ENCODE measurements at regions not wholly inside any gene's neighbourhood (a gene's known extent, or its start where the extent isn't known, plus 50 kb on each side); places are given as distances from the start of the nearest gene placed in this dataset.

DNA sequence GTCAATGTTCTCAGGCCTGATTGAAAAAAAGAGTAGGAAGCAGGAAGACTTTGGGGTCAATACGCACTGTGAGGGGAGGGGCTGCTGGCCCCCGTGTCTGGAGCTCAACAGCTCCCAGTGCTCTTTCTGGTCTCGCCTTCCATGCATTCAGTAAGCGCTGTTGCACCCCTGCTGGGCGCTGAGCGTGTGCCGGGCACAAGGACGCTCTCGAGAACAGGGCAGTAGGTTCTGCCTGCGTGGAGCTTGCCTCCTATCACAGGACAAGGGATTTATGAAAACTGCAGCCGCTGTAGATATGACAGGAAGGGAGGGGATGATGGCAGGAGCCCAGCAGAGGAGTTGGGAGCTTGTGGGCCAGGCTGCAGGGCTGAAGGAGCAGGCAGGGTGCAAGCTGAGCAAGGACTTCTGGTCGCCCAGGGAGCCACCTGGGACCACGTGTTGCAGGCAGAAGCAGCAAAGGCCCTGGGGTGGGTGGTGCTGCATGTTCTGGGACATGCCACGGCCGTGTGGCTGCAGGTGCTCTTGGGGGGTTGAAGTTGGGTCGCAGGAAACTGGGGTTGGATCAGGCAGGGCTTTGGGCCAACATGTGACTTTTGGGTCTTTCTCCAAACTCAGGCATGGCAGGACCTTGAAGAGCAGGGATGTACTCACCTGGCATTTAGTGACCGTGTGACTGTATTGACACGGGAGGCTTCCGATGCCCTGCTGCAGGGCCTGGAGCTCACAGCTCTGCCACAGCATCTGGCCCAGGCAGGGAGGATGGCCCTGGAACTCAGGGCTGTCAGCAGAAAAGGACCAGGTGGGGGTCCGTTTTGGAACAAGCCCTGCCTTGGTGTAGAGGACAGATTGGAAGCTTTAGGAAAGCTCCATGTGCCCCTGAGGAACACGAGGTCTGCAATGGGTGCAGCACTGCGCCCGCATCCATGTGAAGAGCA is 97.9 kb downstream of the CPZ start:
- TF ChIP-seq, protein P1, sequence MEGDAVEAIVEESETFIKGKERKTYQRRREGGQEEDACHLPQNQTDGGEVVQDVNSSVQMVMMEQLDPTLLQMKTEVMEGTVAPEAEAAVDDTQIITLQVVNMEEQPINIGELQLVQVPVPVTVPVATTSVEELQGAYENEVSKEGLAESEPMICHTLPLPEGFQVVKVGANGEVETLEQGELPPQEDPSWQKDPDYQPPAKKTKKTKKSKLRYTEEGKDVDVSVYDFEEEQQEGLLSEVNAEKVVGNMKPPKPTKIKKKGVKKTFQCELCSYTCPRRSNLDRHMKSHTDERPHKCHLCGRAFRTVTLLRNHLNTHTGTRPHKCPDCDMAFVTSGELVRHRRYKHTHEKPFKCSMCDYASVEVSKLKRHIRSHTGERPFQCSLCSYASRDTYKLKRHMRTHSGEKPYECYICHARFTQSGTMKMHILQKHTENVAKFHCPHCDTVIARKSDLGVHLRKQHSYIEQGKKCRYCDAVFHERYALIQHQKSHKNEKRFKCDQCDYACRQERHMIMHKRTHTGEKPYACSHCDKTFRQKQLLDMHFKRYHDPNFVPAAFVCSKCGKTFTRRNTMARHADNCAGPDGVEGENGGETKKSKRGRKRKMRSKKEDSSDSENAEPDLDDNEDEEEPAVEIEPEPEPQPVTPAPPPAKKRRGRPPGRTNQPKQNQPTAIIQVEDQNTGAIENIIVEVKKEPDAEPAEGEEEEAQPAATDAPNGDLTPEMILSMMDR (IDR thresholded peaks at IDR 0.05; ENCODE audit: control extremely low read depth, extremely low read depth) = no peak
- ATAC-seq (ENCODE audit: insufficient read depth, low FRiP score) = no peak
- H3K27me3 ChIP-seq (ENCODE audit: control insufficient read depth in 3 of 3, insufficient read depth in 3 of 3, low read length in 2 of 3) = peaks cover 19 to 46% (median 29%) of the 10 kb centered on the region in 3 donors
- peaks cover 0 to 8% (median 0%) of the 10 kb centered on the region in 4 donors for H3K9me3 ChIP-seq (ENCODE audit: control insufficient read depth in 4 of 4, insufficient read depth in 3 of 4, low read length in 3 of 4)
- no peak for DNase-seq
- H3K4me3 ChIP-seq = no peak overlapping the region
- WGBS, 2 donors = 66 to 75% methylated on average over 23 of the region's 23 CpGs
- no peak overlapping the region for H3K27ac ChIP-seq (ENCODE audit: low read depth in 1 of 2, low read length in 1 of 2)
- no peak overlapping the region for H3K9ac ChIP-seq (ENCODE audit: insufficient read depth in 1 of 2, low read length in 2 of 2)
- no peaks in the 10 kb centered on the region for H3K36me3 ChIP-seq (ENCODE audit: control insufficient read depth in 4 of 4, insufficient read depth in 4 of 4, low read length in 4 of 4)
- H3K4me1 ChIP-seq (ENCODE audit: control insufficient read depth in 5 of 5, insufficient read depth in 5 of 5, low read length in 5 of 5) = no peaks in the 10 kb centered on the region

DNA sequence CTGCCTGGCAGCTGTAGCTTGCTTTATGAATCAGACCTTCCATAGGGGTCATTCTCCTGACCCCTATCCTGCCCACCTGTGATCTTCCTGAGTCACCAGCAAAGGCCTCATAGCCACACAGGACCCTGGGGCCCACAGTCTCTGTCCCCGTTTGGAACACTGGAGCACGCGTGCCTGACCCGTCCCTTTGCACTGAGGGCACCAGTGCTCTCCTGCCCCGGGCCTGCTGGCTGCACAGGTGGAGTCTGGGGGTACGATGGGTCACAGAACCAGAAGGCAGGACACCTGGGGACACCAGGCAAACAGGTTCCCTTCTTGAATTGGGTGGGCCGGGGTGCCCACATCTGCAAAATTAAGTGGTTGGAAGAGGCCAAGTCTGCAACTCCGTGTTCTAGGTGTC is 97.2 kb downstream of the CPZ start:
- WGBS, 2 donors = 69 to 86% methylated on average over 8 of the region's 8 CpGs
- Histone ChIP-seq H3K27me3 (ENCODE audit: control insufficient read depth in 3 of 3, insufficient read depth in 3 of 3, low read length in 2 of 3) (peaks cover 13 to 41% (median 25%) of the 10 kb centered on the region in 3 donors), H3K36me3 (ENCODE audit: control insufficient read depth in 4 of 4, insufficient read depth in 4 of 4, low read length in 4 of 4) (no peaks in the 10 kb centered on the region), H3K4me1 (ENCODE audit: control insufficient read depth in 5 of 5, insufficient read depth in 5 of 5, low read length in 5 of 5) (no peaks in the 10 kb centered on the region), H3K4me3 (no peak overlapping the region), H3K9ac (ENCODE audit: insufficient read depth in 1 of 2, low read length in 2 of 2) (no peak overlapping the region), H3K9me3 (ENCODE audit: control insufficient read depth in 4 of 4, insufficient read depth in 3 of 4, low read length in 3 of 4) (peaks cover 0 to 8% (median 0%) of the 10 kb centered on the region in 4 donors), H3K27ac (ENCODE audit: low read depth in 1 of 2, low read length in 1 of 2) (no peak overlapping the region)
- TF ChIP-seq, protein P1 (IDR thresholded peaks at IDR 0.05; ENCODE audit: control extremely low read depth, extremely low read depth) = no peak
- DNase-seq (no peak), ATAC-seq (ENCODE audit: insufficient read depth, low FRiP score) (no peak)

DNA sequence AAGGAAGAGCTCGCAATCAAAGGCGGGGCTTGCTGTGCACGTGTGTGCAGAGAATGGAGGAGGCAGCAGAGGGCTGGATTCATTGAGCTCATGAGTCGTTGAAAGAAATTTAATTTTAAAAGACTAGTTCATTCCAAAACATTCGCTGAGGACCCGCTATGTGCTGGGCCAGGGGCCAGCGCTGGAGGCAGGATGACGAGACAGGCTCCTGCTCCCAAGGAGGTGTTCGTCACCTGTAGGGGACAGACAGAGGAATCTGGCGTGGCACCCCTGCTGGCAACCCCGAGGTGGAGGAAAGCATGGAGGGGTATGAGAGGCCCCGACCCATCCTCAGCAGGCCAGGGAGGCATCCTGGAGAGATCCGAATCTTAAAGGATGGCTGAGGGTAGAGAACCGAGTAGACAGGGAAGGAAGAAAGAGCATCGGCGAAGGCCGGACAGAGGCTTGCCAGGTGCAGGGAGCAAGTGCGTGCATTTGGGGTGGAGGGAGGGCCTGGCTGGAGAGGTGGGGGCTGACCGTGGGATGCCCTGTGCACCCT is 96.4 kb downstream of the CPZ start:
- WGBS, 2 donors = 69 to 74% methylated on average over 19 of the region's 19 CpGs

More for the DNA sequence above, 96.4 kb downstream of the CPZ start:
- DNase-seq (no peak), ATAC-seq (ENCODE audit: insufficient read depth, low FRiP score) (no peak)
- Histone ChIP-seq H3K4me1 (ENCODE audit: control insufficient read depth in 5 of 5, insufficient read depth in 5 of 5, low read length in 5 of 5) (no peaks in the 10 kb centered on the region), H3K27ac (ENCODE audit: low read depth in 1 of 2, low read length in 1 of 2) (no peak overlapping the region), H3K27me3 (ENCODE audit: control insufficient read depth in 3 of 3, insufficient read depth in 3 of 3, low read length in 2 of 3) (peaks cover 9 to 41% (median 25%) of the 10 kb centered on the region in 3 donors), H3K36me3 (ENCODE audit: control insufficient read depth in 4 of 4, insufficient read depth in 4 of 4, low read length in 4 of 4) (no peaks in the 10 kb centered on the region), H3K9me3 (ENCODE audit: control insufficient read depth in 4 of 4, insufficient read depth in 3 of 4, low read length in 3 of 4) (peaks cover 0 to 6% (median 0%) of the 10 kb centered on the region in 4 donors), H3K9ac (ENCODE audit: insufficient read depth in 1 of 2, low read length in 2 of 2) (no peak overlapping the region), H3K4me3 (no peak overlapping the region)
- TF ChIP-seq, protein P1 (IDR thresholded peaks at IDR 0.05; ENCODE audit: control extremely low read depth, extremely low read depth) = no peak

All from lung (tissue), 11 donors.